BLaER1 (cell line): ENCODE measurements at regions not wholly inside any gene's neighbourhood (a gene's known extent, or its start where the extent isn't known, plus 50 kb on each side); places are given as distances from the start of the nearest gene placed in this dataset.

Experiments used
- H3K27ac ChIP-seq: shearing (Covaris generic); formaldehyde crosslinking; 2 replicates; pipeline ENCODE4 v1.8.1; 2022
- H3K27me3 ChIP-seq: shearing (Covaris generic); formaldehyde crosslinking; 2 replicates; pipeline ENCODE4 v1.8.1; 2022
- H3K36me3 ChIP-seq: shearing (Covaris generic); formaldehyde crosslinking; 2 replicates; pipeline ENCODE4 v1.8.1; 2022
- H3K4me1 ChIP-seq: shearing (Covaris generic); formaldehyde crosslinking; 2 replicates; pipeline ENCODE4 v1.8.1; 2022
- H3K4me2 ChIP-seq: shearing (Covaris generic); formaldehyde crosslinking; 2 replicates; pipeline ENCODE4 v1.8.1; 2022
- H3K4me3 ChIP-seq: shearing (Covaris generic); formaldehyde crosslinking; 2 replicates; pipeline ENCODE4 v1.8.1; 2022
- H3K9ac ChIP-seq: shearing (Covaris generic); formaldehyde crosslinking; 2 replicates; pipeline ENCODE4 v1.8.1; 2022
- H3K9me3 ChIP-seq: shearing (Covaris generic); formaldehyde crosslinking; 2 replicates; pipeline ENCODE4 v1.8.1; 2022
- H4K20me1 ChIP-seq: shearing (Covaris generic); formaldehyde crosslinking; 2 replicates; pipeline ENCODE4 v1.8.1; 2022
- Cebpa-rat ChIP-seq: shearing (Covaris generic); IDR thresholded peaks from 2 replicates; pipeline ENCODE4 v1.8.1; 2022

GRCh38 chr19:32017176-32017953, 328.0 kb upstream of the ZNF507 start:
- no peak overlapping the region for H3K4me2 ChIP-seq
- no peaks in the 10 kb centered on the region for H3K4me1 ChIP-seq
- H3K9me3 ChIP-seq, result peaks cover 29% of the 10 kb centered on the region
- no peaks in the 10 kb centered on the region for H4K20me1 ChIP-seq
- H3K27me3 ChIP-seq, result no peaks in the 10 kb centered on the region
- H3K4me3 ChIP-seq, result no peak overlapping the region
- H3K36me3 ChIP-seq, result no peaks in the 10 kb centered on the region
- H3K27ac ChIP-seq, result no peak overlapping the region
- H3K9ac ChIP-seq, result no peak overlapping the region
- TF ChIP-seq Cebpa-rat, result no peak

GRCh38 chr19:32018014-32018413, 327.4 kb upstream of the ZNF507 start:
- Histone ChIP-seq H3K27ac (no peak overlapping the region), H3K36me3 (no peaks in the 10 kb centered on the region), H3K4me1 (no peaks in the 10 kb centered on the region), H4K20me1 (no peaks in the 10 kb centered on the region), H3K4me2 (no peak overlapping the region), H3K9me3 (peaks cover 30% of the 10 kb centered on the region), H3K4me3 (no peak overlapping the region), H3K27me3 (no peaks in the 10 kb centered on the region), H3K9ac (no peak overlapping the region)
- TF ChIP-seq Cebpa-rat, result no peak

- no peak for TF ChIP-seq Cebpa-rat
- H3K27ac ChIP-seq, result no peak overlapping the region
- no peaks in the 10 kb centered on the region for H3K27me3 ChIP-seq
- H4K20me1 ChIP-seq, result no peaks in the 10 kb centered on the region
- H3K9ac ChIP-seq, result no peak overlapping the region
- H3K4me3 ChIP-seq, result no peak overlapping the region
- H3K36me3 ChIP-seq, result no peaks in the 10 kb centered on the region
- H3K4me1 ChIP-seq, result no peaks in the 10 kb centered on the region
- peaks cover 35% of the 10 kb centered on the region for H3K9me3 ChIP-seq
- no peak overlapping the region for H3K4me2 ChIP-seq
These were observed 324.9 kb upstream of the ZNF507 start for GRCh38 chr19:32020538-32020937.

GRCh38 chr19:32022044-32022640, 323.3 kb upstream of the ZNF507 start:
- Histone ChIP-seq H3K9me3 (peaks cover 37% of the 10 kb centered on the region), H3K9ac (no peak overlapping the region), H3K27ac (no peak overlapping the region), H4K20me1 (no peaks in the 10 kb centered on the region), H3K27me3 (no peaks in the 10 kb centered on the region), H3K36me3 (no peaks in the 10 kb centered on the region), H3K4me1 (peaks cover 10% of the 10 kb centered on the region), H3K4me3 (no peak overlapping the region), H3K4me2 (no peak overlapping the region)
- TF ChIP-seq Cebpa-rat, result no peak

GRCh38 chr19:32022731-32023563, 322.5 kb upstream of the ZNF507 start:
- Histone ChIP-seq H3K9ac (no peak overlapping the region), H3K4me2 (no peak overlapping the region), H3K27ac (no peak overlapping the region), H3K27me3 (no peaks in the 10 kb centered on the region), H4K20me1 (no peaks in the 10 kb centered on the region), H3K4me1 (peaks cover 10% of the 10 kb centered on the region), H3K9me3 (peaks cover 45% of the 10 kb centered on the region), H3K36me3 (no peaks in the 10 kb centered on the region), H3K4me3 (no peak overlapping the region)
- TF ChIP-seq Cebpa-rat, result no peak

GRCh38 chr19:32023564-32023832, 321.9 kb upstream of the ZNF507 start:
- Histone ChIP-seq H4K20me1 (no peaks in the 10 kb centered on the region), H3K4me2 (no peak overlapping the region), H3K36me3 (no peaks in the 10 kb centered on the region), H3K27me3 (no peaks in the 10 kb centered on the region), H3K9ac (no peak overlapping the region), H3K4me1 (peaks cover 10% of the 10 kb centered on the region), H3K9me3 (peaks cover 45% of the 10 kb centered on the region), H3K4me3 (no peak overlapping the region), H3K27ac (no peak overlapping the region)
- no peak for TF ChIP-seq Cebpa-rat

GRCh38 chr19:32029235-32029634, 316.2 kb upstream of the ZNF507 start:
- no peaks in the 10 kb centered on the region for H3K27me3 ChIP-seq
- no peaks in the 10 kb centered on the region for H4K20me1 ChIP-seq

GRCh38 chr19:32032561-32032960, 312.8 kb upstream of the ZNF507 start:
- Histone ChIP-seq H3K36me3 (no peaks in the 10 kb centered on the region), H3K4me2 (no peak overlapping the region), H3K27ac (no peak overlapping the region), H3K9ac (no peak overlapping the region), H3K9me3 (peaks cover 4% of the 10 kb centered on the region), H3K27me3 (no peaks in the 10 kb centered on the region), H4K20me1 (no peaks in the 10 kb centered on the region), H3K4me3 (no peak overlapping the region), H3K4me1 (peaks cover 16% of the 10 kb centered on the region)
- no peak for TF ChIP-seq Cebpa-rat

More at GRCh38 chr19:32029235-32029634, 316.2 kb upstream of the ZNF507 start:
- H3K36me3 ChIP-seq, result no peaks in the 10 kb centered on the region
- TF ChIP-seq Cebpa-rat, result no peak
- H3K4me3 ChIP-seq, result no peak overlapping the region
- no peak overlapping the region for H3K9ac ChIP-seq
- H3K4me1 ChIP-seq, result peaks cover 17% of the 10 kb centered on the region
- no peak overlapping the region for H3K27ac ChIP-seq
- no peak overlapping the region for H3K4me2 ChIP-seq
- peaks cover 10% of the 10 kb centered on the region for H3K9me3 ChIP-seq

- no peaks in the 10 kb centered on the region for H3K36me3 ChIP-seq
- no peak overlapping the region for H3K27ac ChIP-seq
- H3K27me3 ChIP-seq, result no peaks in the 10 kb centered on the region
- H3K4me2 ChIP-seq, result no peak overlapping the region
- H4K20me1 ChIP-seq, result no peaks in the 10 kb centered on the region
- H3K9ac ChIP-seq, result no peak overlapping the region
- peaks cover 16% of the 10 kb centered on the region for H3K4me1 ChIP-seq
- TF ChIP-seq Cebpa-rat, result no peak
- H3K4me3 ChIP-seq, result no peak overlapping the region
- H3K9me3 ChIP-seq, result no peaks in the 10 kb centered on the region
These were observed 309.8 kb upstream of the ZNF507 start for GRCh38 chr19:32035626-32036025.
